Fibroblast of peridontal ligament (primary cell): ENCODE measurements at regions not wholly inside any gene's neighbourhood (a gene's known extent, or its start where the extent isn't known, plus 50 kb on each side); places are given as distances from the start of the nearest gene placed in this dataset.
"Not testable (repeated sequence)": the region's sequence is repeated elsewhere in the genome, so short reads cannot be mapped to it uniquely, and the experiment has no call there.

Source experiments
- DNase-seq: peaks from one replicate; pipeline ENCODE4 v3.0.0-alpha.2; 2010; ENCODE audit errors: extremely low read depth

DNA sequence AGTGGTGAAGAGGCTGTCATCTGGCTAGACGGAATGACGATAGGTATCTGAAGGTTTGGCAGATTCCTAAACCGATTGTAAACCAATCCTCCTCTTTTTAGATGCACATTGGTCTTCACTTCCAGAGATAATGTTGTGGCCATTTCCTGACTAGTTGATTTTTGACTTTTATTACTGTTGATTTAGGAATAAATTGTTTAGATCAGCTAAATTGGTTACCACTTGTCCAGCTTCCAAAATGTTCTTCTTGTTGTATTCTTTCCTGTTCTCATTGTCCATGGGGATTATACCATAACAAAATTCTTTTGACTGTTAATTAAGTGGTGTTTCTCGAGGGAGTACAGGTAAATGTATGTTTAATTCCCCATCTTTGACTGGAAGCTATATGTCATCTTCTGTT lies 119.7 kb downstream of the MACROH2A1 start:
- no peak for DNase-seq

GRCh38 chr5:135276151-135276550 lies 122.9 kb downstream of the MACROH2A1 start:
- no peak for DNase-seq

- no peak for DNase-seq
Measured at GRCh38 chr5:135273212-135273611, 125.8 kb downstream of the MACROH2A1 start.

GRCh38 chr5:135272311-135272805 lies 126.7 kb downstream of the MACROH2A1 start:
- no peak for DNase-seq

DNA sequence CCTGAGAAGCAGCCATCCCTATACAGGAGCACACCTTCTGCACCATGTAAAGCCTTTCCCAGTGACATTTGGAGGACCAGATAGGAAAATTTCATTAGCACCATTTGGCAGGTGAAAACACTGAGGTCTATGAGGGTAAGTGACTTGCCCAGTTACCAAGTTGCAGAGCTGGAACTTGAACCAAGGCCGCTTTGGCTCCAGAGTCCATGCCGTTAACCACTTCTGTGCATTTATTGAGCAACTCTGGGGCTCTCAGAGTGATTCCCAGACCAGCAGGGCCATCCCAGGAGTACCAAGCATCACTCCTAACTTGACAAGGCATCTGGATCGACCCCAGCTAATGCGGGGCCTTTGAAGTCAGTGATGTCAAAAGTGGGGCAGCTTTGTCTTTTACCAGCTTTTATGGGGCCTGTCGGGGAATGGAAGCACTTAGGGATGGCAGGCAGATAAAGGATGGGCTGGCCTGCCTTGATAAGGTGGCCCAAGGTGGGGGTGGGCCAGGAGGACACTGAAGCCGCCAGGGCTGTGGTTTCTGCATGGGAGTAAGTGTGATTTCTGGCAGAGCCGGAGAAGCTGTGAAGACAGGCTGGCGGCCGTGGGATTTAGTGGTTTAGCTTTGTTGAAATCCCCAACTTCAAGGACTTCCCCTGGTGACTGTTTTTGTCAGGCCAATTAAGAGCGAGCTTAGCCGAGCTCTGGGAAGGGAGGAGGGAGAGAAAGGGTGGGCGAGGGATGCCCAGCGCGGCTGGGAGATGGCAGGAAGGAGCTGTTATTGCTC lies 127.3 kb downstream of the MACROH2A1 start:
- peak; percentile 51 for DNase-seq

- peak; percentile 63 for DNase-seq
Measured at GRCh38 chr5:135269931-135270421, 129.1 kb downstream of the MACROH2A1 start.

DNA sequence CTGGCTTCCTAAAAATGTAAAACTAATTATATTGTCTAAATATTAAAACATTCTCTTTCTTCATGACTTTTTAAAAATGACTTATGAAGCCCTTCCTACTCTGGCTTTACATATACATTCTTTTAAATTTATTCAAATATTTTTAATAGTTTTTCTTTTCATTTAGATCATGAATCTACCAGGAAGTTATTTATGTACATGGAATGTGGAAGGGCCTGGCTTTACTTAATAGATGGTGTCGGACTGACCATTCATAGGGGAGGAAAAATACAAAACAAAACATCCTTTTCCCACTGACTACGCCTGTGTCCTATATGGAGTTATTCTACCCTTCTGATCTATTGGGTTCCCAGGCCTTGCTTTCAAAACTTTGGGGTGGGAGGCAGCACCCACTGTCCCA lies 129.8 kb downstream of the MACROH2A1 start:
- DNase-seq, result no peak

GRCh38 chr5:135266975-135267374 lies 132.1 kb downstream of the MACROH2A1 start:
- DNase-seq, result peak; percentile 37

DNA sequence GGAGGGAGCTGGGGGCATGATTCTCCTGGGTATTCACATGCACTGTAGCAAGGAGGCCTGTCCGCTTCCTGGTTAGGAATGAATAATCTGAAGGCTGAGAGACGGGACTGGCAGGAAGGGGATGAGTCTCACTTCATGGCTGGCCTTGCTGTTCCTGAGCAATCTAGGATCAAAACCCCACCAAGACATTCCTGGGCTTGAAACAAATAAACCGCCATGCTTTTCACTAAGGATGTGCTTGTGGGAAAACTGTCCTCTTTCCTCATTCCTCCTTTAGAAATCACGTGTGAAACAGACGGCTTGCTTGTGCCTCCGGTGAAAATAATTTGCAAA lies 132.8 kb downstream of the MACROH2A1 start:
- no peak for DNase-seq

DNA sequence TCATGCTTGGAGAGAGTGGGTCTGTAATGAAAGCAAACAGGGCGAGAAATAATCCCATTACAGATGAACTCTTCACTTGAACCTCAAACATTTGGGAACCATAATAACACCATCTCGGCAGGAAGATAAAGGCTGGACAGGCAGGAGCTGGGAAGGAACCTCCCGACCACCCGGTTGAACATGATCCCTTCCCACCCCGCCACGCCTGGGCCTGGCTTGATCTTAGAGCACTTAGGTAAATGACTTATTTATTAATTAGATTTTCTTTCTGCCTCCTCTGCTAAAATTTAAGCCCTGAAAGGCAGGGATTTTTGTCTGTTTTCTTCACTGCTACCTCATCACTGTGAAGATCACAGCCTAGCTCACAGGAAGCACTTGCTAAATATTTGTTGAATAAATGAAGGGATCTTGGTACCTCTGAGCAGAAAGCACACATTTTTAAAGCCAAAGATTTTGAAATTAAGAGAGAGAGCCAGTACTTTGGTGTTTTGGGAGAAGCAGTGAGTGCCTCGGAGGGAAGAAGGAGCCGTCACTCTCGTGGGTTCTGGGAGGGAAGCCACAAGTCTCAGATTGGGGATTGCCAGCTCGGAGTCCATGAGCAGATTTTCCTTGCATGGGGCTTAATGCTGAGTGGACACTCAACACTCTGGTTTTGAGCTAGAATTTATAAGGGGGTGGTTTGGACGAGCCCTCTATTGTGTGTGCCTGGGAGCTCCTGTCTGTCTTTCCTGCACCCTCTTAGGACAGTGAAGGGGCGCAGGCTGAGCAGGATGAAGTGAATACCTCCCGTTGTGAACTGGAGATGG lies 133.3 kb downstream of the MACROH2A1 start:
- no peak for DNase-seq

GRCh38 chr5:135264451-135265440 lies 134.3 kb downstream of the MACROH2A1 start:
- no peak for DNase-seq

GRCh38 chr5:135263022-135263668 lies 135.9 kb downstream of the MACROH2A1 start:
- no peak for DNase-seq

DNA sequence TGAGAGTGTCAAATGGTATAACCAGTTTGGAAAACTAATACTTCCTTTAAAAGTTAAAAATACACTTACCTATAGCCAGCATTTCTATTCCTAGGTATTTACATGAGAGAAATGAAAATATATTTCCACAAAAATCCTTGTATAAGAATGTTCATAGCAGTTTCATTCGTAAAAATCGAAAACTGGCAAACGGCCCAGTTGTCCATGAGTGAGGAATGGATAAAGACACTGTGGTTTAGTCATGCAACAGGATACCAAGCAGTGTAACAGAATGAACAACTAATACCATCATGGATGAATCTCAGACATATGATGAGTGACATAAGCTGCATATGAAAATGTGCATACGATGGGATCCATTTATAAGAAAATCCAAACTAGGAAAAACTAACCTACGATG lies 136.7 kb downstream of the MACROH2A1 start:
- DNase-seq, result no peak

DNA sequence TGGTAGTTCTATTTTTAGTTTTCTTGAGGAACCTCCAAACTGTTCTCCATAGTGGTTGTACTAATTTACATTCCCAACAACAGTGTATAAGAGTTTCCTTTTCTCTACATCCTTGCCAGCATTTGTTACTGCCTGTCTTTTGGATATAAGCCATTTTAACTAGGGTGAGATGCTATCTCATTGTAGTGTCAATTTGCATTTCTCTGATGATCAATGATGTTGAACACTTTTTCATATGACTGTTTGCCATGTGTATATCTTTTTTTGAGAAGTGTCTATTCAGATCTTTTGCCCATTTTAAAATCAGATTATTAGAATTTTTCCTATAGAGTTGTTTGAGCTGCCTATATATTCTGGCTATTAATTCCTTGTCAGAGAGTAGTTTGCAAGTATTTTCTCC lies 138.9 kb downstream of the MACROH2A1 start:
- not testable (repeated sequence) for DNase-seq

- no peak for DNase-seq
Measured at GRCh38 chr5:135255461-135256178, 143.4 kb downstream of the MACROH2A1 start.

- DNase-seq, result no peak
Measured at GRCh38 chr5:135254183-135254582, 144.8 kb downstream of the MACROH2A1 start.

DNA sequence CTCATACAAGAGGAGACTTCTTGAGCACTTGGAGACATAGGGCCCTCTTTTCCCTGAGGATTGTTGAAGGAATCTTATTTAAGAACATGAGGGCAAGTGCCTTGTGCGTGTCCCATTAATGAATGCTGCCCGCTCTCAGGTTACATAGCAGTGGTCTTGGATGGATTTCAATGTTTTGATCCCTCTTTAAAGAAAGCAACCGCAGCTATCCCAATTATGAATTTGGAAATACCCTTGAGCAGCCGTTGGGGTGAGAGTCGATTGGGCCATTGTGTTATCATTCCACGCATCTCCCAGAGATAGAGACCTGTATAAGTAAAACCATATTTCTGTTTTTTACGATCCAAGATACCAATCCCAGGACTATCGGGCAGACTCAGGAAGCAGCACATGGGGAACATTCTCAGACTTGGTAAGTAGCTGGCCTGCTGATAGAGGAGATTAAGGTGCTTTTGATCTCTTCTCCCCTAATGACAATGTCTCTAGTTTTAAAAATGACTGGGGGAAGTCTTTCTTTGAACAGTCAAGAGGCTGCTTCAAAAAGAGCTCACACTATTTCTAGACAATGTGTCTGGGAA lies 145.3 kb downstream of the MACROH2A1 start:
- DNase-seq, result peak; percentile 43

DNA sequence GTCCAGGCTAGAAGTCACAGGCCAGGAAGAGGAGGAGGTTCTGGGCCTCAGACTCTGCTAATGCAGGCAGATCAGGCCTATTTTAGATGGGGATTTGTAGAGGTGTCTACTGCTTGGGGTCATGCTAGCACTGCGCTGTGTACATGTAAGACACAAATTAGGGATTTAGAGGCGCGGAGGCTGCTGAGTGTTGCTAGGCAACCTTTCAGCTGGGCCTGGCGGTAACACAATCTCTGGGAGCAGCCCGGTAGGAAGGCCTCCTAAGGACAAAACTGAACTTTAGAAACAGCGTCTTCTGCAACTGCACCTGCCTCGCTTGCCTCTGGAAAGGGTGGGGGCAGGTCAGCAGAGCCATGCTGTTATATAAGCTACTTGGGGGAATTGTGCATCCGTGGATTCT lies 147.9 kb downstream of the MACROH2A1 start:
- no peak for DNase-seq

- no peak for DNase-seq
Measured at GRCh38 chr5:135250671-135251070, 148.4 kb downstream of the MACROH2A1 start.

DNA sequence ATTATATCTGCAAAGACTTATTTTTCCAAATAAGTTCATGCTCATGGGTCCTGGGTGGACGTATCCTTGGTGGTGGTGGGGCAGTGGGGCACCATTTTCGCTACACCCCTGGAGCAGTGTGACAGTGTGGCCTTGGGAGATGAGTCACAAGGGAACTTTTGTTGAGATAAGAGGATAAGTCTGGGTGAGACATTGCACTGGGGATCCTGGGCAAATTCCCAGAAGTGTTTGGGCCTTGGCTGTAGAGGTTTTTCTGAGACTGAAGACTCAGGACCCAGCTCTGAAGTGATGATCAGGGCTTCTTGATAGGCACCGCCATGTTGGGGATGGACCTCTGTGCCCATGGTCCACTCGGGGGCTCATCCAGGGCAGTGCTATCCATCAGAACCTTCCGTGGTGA lies 149.4 kb downstream of the MACROH2A1 start:
- DNase-seq, result no peak
